ENCODE measurements at regions not wholly inside any gene's neighbourhood (a gene's known extent, or its start where the extent isn't known, plus 50 kb on each side); places are given as distances from the start of the nearest gene placed in this dataset.
"Not testable (repeated sequence)": the region's sequence is repeated elsewhere in the genome, so short reads cannot be mapped to it uniquely, and the experiment has no call there.

- DNase-seq (ENCODE audit: insufficient read length, low spot score) = no peak
- FAIRE-seq = no peak
- TF ChIP-seq SPI1 (IDR thresholded peaks at IDR 0.05; ENCODE audit: low read depth, low read length) (no peak), TAF1 (IDR thresholded peaks at IDR 0.05; ENCODE audit: low read depth, low read length) (no peak), POLR2A (IDR thresholded peaks at IDR 0.05; ENCODE audit: low read depth, low read length) (no peak), POU2F2 (IDR thresholded peaks at IDR 0.05; ENCODE audit: low read depth, low read length) (no peak), PAX5 (IDR thresholded peaks at IDR 0.05; ENCODE audit: insufficient read depth, low read length, severe bottlenecking) (no peak), POLR2AphosphoS5 (IDR thresholded peaks at IDR 0.05; ENCODE audit: low read depth, low read length) (no peak)
Measured at GRCh38 chr12:58419905-58420304, 478.5 kb downstream of the ATP23 start.

- TF ChIP-seq TAF1 (IDR thresholded peaks at IDR 0.05; ENCODE audit: low read depth, low read length) (no peak), SPI1 (IDR thresholded peaks at IDR 0.05; ENCODE audit: low read depth, low read length) (no peak), POLR2AphosphoS5 (IDR thresholded peaks at IDR 0.05; ENCODE audit: low read depth, low read length) (no peak), POU2F2 (IDR thresholded peaks at IDR 0.05; ENCODE audit: low read depth, low read length) (no peak), POLR2A (IDR thresholded peaks at IDR 0.05; ENCODE audit: low read depth, low read length) (no peak)
- FAIRE-seq (no peak), DNase-seq (ENCODE audit: insufficient read length, low spot score) (no peak)
Measured at GRCh38 chr12:58420503-58420902, 479.1 kb downstream of the ATP23 start.

GRCh38 chr12:58421990-58422389 is 480.6 kb downstream of the ATP23 start:
- no peak for TF ChIP-seq POU2F2 (IDR thresholded peaks at IDR 0.05; ENCODE audit: low read depth, low read length)
- no peak for TF ChIP-seq POLR2AphosphoS5 (IDR thresholded peaks at IDR 0.05; ENCODE audit: low read depth, low read length)
- DNase-seq (ENCODE audit: insufficient read length, low spot score) (no peak), FAIRE-seq (no peak)

- FAIRE-seq = peak; percentile 74
- DNase-seq (ENCODE audit: insufficient read length, low spot score) = no peak
- TF ChIP-seq POLR2A (IDR thresholded peaks at IDR 0.05; ENCODE audit: low read depth, low read length) = no peak
Measured at GRCh38 chr12:58424735-58425392, 483.5 kb downstream of the ATP23 start.

- DNase-seq (ENCODE audit: insufficient read length, low spot score) = no peak
- TF ChIP-seq SPI1 (IDR thresholded peaks at IDR 0.05; ENCODE audit: low read depth, low read length) = peak; percentile 14; the same call in 1 of the 2 replicates
- no peak for TF ChIP-seq POLR2AphosphoS5 (IDR thresholded peaks at IDR 0.05; ENCODE audit: low read depth, low read length)
- peak; percentile 90 for FAIRE-seq
Measured at GRCh38 chr12:58425481-58426392, 484.4 kb downstream of the ATP23 start.

- FAIRE-seq; DNase-seq (ENCODE audit: insufficient read length, low spot score): not testable (repeated sequence)
Measured at GRCh38 chr12:58426437-58426836, 485.1 kb downstream of the ATP23 start.

GRCh38 chr12:58433959-58434358 is 486.3 kb downstream of the LRIG3 start:
- TF ChIP-seq PAX5 (IDR thresholded peaks at IDR 0.05; ENCODE audit: insufficient read depth, low read length, severe bottlenecking) (no peak), TAF1 (IDR thresholded peaks at IDR 0.05; ENCODE audit: low read depth, low read length) (no peak), POU2F2 (IDR thresholded peaks at IDR 0.05; ENCODE audit: low read depth, low read length) (no peak), POLR2AphosphoS5 (IDR thresholded peaks at IDR 0.05; ENCODE audit: low read depth, low read length) (no peak), POLR2A (IDR thresholded peaks at IDR 0.05; ENCODE audit: low read depth, low read length) (no peak), SPI1 (IDR thresholded peaks at IDR 0.05; ENCODE audit: low read depth, low read length) (no peak)
- FAIRE-seq = no peak
- no peak for DNase-seq (ENCODE audit: insufficient read length, low spot score)

- no peak for FAIRE-seq
- DNase-seq (ENCODE audit: insufficient read length, low spot score) = no peak
- TF ChIP-seq POU2F2 (IDR thresholded peaks at IDR 0.05; ENCODE audit: low read depth, low read length) (no peak), POLR2AphosphoS5 (IDR thresholded peaks at IDR 0.05; ENCODE audit: low read depth, low read length) (no peak), POLR2A (IDR thresholded peaks at IDR 0.05; ENCODE audit: low read depth, low read length) (no peak), SPI1 (IDR thresholded peaks at IDR 0.05; ENCODE audit: low read depth, low read length) (no peak), TAF1 (IDR thresholded peaks at IDR 0.05; ENCODE audit: low read depth, low read length) (no peak), PAX5 (IDR thresholded peaks at IDR 0.05; ENCODE audit: insufficient read depth, low read length, severe bottlenecking) (no peak)
Measured at GRCh38 chr12:58434726-58435125, 485.6 kb downstream of the LRIG3 start.

- no peak for FAIRE-seq
- TF ChIP-seq TAF1 (IDR thresholded peaks at IDR 0.05; ENCODE audit: low read depth, low read length) = no peak
- TF ChIP-seq POU2F2 (IDR thresholded peaks at IDR 0.05; ENCODE audit: low read depth, low read length) = no peak
- no peak for TF ChIP-seq SPI1 (IDR thresholded peaks at IDR 0.05; ENCODE audit: low read depth, low read length)
- TF ChIP-seq PAX5 (IDR thresholded peaks at IDR 0.05; ENCODE audit: insufficient read depth, low read length, severe bottlenecking) = no peak
- no peak for TF ChIP-seq POLR2A (IDR thresholded peaks at IDR 0.05; ENCODE audit: low read depth, low read length)
- no peak for TF ChIP-seq POLR2AphosphoS5 (IDR thresholded peaks at IDR 0.05; ENCODE audit: low read depth, low read length)
Measured at GRCh38 chr12:58435647-58436046, 484.7 kb downstream of the LRIG3 start.

GRCh38 chr12:58441483-58441882 is 478.8 kb downstream of the LRIG3 start:
- TF ChIP-seq POLR2AphosphoS5 (IDR thresholded peaks at IDR 0.05; ENCODE audit: low read depth, low read length) (no peak), TAF1 (IDR thresholded peaks at IDR 0.05; ENCODE audit: low read depth, low read length) (no peak), PAX5 (IDR thresholded peaks at IDR 0.05; ENCODE audit: insufficient read depth, low read length, severe bottlenecking) (no peak), SPI1 (IDR thresholded peaks at IDR 0.05; ENCODE audit: low read depth, low read length) (no peak), POU2F2 (IDR thresholded peaks at IDR 0.05; ENCODE audit: low read depth, low read length) (no peak)
- DNase-seq (ENCODE audit: insufficient read length, low spot score) (no peak), FAIRE-seq (no peak)

More at GRCh38 chr12:58435647-58436046, 484.7 kb downstream of the LRIG3 start:
- DNase-seq (ENCODE audit: insufficient read length, low spot score) = no peak
